A549 (cell line): ENCODE measurements at regions not wholly inside any gene's neighbourhood (a gene's known extent, or its start where the extent isn't known, plus 50 kb on each side); places are given as distances from the start of the nearest gene placed in this dataset.

Source experiments
- ATAC-seq, 2 experiments: fragments of 200-7000 bp in 1 of 2; fragments of >200 bp in 1 of 2; cut with Nextera tagmentation in 1 of 2; cut with Tn5 transposase in 1 of 2; 3 replicates each; pipeline versions ENCODE4 v1.8.0 to v1.9.1; 2018 to 2020; ENCODE audit warnings: mild to moderate bottlenecking in 1 of 2, moderate library complexity in 1 of 2
- CTCF ChIA-PET: fragments of 300-600 bp; sonication (Branson Sonifier 250); formaldehyde crosslinking; extraction: SDS; loops from one replicate; lab custom pipeline; 2021; ENCODE audit warnings: antibody characterized with exemption, inconsistent platforms; lab: Yijun Ruan, JAX
- POLR2A ChIA-PET: fragments of 350-600 bp; formaldehyde crosslinking; extraction: SDS; loops from one replicate; lab custom pipeline; 2021; ENCODE audit warnings: antibody characterized with exemption, inconsistent platforms; lab: Yijun Ruan, JAX
- DNase-seq, 2 experiments: peaks; one replicate each; pipeline versions ENCODE4 v3.0.0 to v3.0.0-alpha.2; 2011 to 2016; ENCODE audit warnings: low read depth in 1 of 2, low spot score in 1 of 2
- FAIRE-seq: peaks from 2 replicates; lab custom pipeline; 2011; peaks lifted over from hg19 to GRCh38; lab: Jason Lieb, UNC
- H3K27ac ChIP-seq, 2 experiments: fragments of >200 bp; sonication (Bioruptor Twin); formaldehyde crosslinking; 3 replicates each; pipeline ENCODE4 v1.5.1; 2016 to 2017
- H3K4me1 ChIP-seq: fragments of >200 bp; sonication (Bioruptor Twin); formaldehyde crosslinking; 3 replicates; pipeline ENCODE4 v1.6.1; 2016
- H3K4me2 ChIP-seq: fragments of >200 bp; sonication (Bioruptor Twin); formaldehyde crosslinking; 3 replicates; pipeline ENCODE4 v1.6.1; 2016
- H3K4me3 ChIP-seq: fragments of >200 bp; sonication (Bioruptor Twin); formaldehyde crosslinking; 3 replicates; pipeline ENCODE4 v1.5.1; 2016
- H3K9me3 ChIP-seq: fragments of >200 bp; sonication (Bioruptor Twin); formaldehyde crosslinking; 3 replicates; pipeline ENCODE4 v1.6.1; 2016
- CBX2 ChIP-seq: fragments of 200-600 bp; sonication (generic); IDR thresholded peaks from 2 replicates; pipeline ENCODE4 v1.6.1; 2016; ENCODE audit warnings: low read depth, mild to moderate bottlenecking, borderline replicate concordance
- CEBPB ChIP-seq, 2 experiments: fragments of >200 bp in 1 of 2; sonication (Bioruptor Twin) in 1 of 2; formaldehyde crosslinking in 1 of 2; IDR thresholded peaks; 2 replicates each; pipeline ENCODE4 v1.6.1; 2012 to 2016
- CHD4 ChIP-seq: fragments of 200-600 bp; sonication (generic); IDR thresholded peaks from 2 replicates; pipeline ENCODE4 v1.6.1; 2016; ENCODE audit warnings: antibody characterized with exemption, mild to moderate bottlenecking, borderline replicate concordance
- EHF ChIP-seq: fragments of 250-450 bp; sonication (Bioruptor Pico); IDR thresholded peaks from 2 replicates; pipeline ENCODE4 v1.5.0; 2020; ENCODE audit warnings: mild to moderate bottlenecking
- EP300 ChIP-seq, 2 experiments: fragments of >200 bp; sonication (Bioruptor Twin); formaldehyde crosslinking; IDR thresholded peaks; 2 replicates in 1 of 2; 3 replicates in 1 of 2; pipeline ENCODE4 v1.6.1; 2016 to 2017
- FOSL2 ChIP-seq, 2 experiments: fragments of 450-650 bp in 1 of 2; fragments of >200 bp in 1 of 2; sonication (Bioruptor Twin) in 1 of 2; formaldehyde crosslinking; IDR thresholded peaks; 2 replicates each; pipeline versions ENCODE4 v1.5.0 to v1.6.1; 2016 to 2020; ENCODE audit warnings: mild to moderate bottlenecking in 1 of 2, moderate library complexity in 1 of 2
- HDAC2 ChIP-seq: fragments of 200-600 bp; sonication (generic); IDR thresholded peaks from 2 replicates; pipeline ENCODE4 v1.6.1; 2016
- HOXB5 ChIP-seq: fragments of 250-450 bp; sonication (Bioruptor Pico); IDR thresholded peaks from 2 replicates; pipeline ENCODE4 v1.5.0; 2020; ENCODE audit warnings: mild to moderate bottlenecking, moderate library complexity
- JUNB ChIP-seq: fragments of >200 bp; sonication (Bioruptor Twin); formaldehyde crosslinking; IDR thresholded peaks from 2 replicates; pipeline ENCODE4 v1.6.1; 2016
- MYC ChIP-seq: IDR thresholded peaks from 2 replicates; pipeline ENCODE4 v1.6.1; 2012; ENCODE audit warnings: mild to moderate bottlenecking, inconsistent platforms, low read length, improper control_type of control experiment, borderline replicate concordance
- NFE2L2 ChIP-seq: fragments of 150-350 bp; conservative IDR thresholded peaks from 2 replicates; pipeline ENCODE4 v1.6.1; 2014; ENCODE audit warnings: low read length
- POLR2A ChIP-seq: IDR thresholded peaks from 2 replicates; pipeline ENCODE4 v1.6.1; 2012; ENCODE audit warnings: mild to moderate bottlenecking, low read length
- RAD21 ChIP-seq, 2 experiments: fragments of >200 bp in 1 of 2; sonication (Bioruptor Twin) in 1 of 2; formaldehyde crosslinking in 1 of 2; IDR thresholded peaks in 1 of 2; conservative IDR thresholded peaks in 1 of 2; 2 replicates in 1 of 2; 3 replicates in 1 of 2; pipeline ENCODE4 v1.6.1; 2012 to 2018; ENCODE audit warnings: inconsistent platforms in 1 of 2
- RCOR1 ChIP-seq: fragments of 150-350 bp; IDR thresholded peaks from 2 replicates; pipeline ENCODE4 v1.6.1; 2014; ENCODE audit warnings: antibody characterized with exemption, low read length, low read depth
- SREBF2 ChIP-seq: fragments of 450-650 bp; IDR thresholded peaks from 2 replicates; pipeline ENCODE4 v1.6.1; 2014; ENCODE audit warnings: mild to moderate bottlenecking, moderate library complexity
- TP53 ChIP-seq: fragments of 250-450 bp; sonication (Bioruptor Pico); IDR thresholded peaks from 2 replicates; pipeline ENCODE4 v1.5.0; 2021; ENCODE audit warnings: mild to moderate bottlenecking, moderate library complexity
- ZFP36 ChIP-seq: fragments of 450-650 bp; IDR thresholded peaks from 2 replicates; pipeline ENCODE4 v1.6.1; 2014; ENCODE audit warnings: borderline replicate concordance; ENCODE audit not compliant: partially characterized antibody
- WGBS: methylation state at CpG from one replicate; pipeline ENCODE4 v1.1.6; 2017; ENCODE audit errors: missing lambda C conversion rate; 5-methylcytosine and 5-hydroxymethylcytosine counted together
- TF ChIP-seq, protein P1 (sequence below): fragments of >200 bp; sonication (Bioruptor Twin); formaldehyde crosslinking; IDR thresholded peaks from 3 replicates; pipeline ENCODE4 v1.5.1; 2016
- TF ChIP-seq, protein P2 (sequence below): IDR thresholded peaks from 2 replicates; pipeline ENCODE4 v1.6.1; 2012
- TF ChIP-seq, protein P3 (sequence below): fragments of >200 bp; sonication (Bioruptor Twin); formaldehyde crosslinking; IDR thresholded peaks from 3 replicates; pipeline ENCODE4 v1.6.1; 2016
- TF ChIP-seq, protein P4 (sequence below): fragments of 250-450 bp; sonication (Bioruptor Pico); IDR thresholded peaks from 2 replicates; pipeline ENCODE4 v1.5.0; 2020; ENCODE audit warnings: low read depth, mild to moderate bottlenecking, moderate library complexity
- TF ChIP-seq, protein P5 (sequence below): fragments of 150-350 bp; IDR thresholded peaks from 2 replicates; pipeline ENCODE4 v1.6.1; 2014; ENCODE audit warnings: low read depth, mild to moderate bottlenecking, low read length

DNA sequence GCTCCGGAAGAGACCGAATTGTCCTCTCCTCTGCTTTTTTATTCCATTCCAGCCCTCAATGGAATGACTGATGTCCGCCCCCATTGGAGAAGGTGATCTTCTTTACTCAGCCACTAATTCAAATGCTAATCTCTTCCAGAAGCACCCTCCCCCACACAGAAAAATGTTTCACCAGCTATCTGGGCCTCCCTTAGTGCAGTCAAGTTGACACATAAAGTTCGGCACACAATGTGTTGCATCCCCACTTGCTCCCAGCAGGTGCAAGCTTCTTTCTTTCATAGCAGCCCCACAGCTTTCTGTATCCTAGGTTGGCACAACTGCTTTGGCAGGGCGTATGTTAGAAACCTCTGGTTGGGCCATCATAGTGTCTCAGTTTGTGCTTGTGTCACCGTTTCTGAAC lies 73.3 kb upstream of the TLR3 start:
- FAIRE-seq (no peak), ATAC-seq (no peak), DNase-seq (no peak)
- no peak for TF ChIP-seq SREBF2
- TF ChIP-seq, protein P1, sequence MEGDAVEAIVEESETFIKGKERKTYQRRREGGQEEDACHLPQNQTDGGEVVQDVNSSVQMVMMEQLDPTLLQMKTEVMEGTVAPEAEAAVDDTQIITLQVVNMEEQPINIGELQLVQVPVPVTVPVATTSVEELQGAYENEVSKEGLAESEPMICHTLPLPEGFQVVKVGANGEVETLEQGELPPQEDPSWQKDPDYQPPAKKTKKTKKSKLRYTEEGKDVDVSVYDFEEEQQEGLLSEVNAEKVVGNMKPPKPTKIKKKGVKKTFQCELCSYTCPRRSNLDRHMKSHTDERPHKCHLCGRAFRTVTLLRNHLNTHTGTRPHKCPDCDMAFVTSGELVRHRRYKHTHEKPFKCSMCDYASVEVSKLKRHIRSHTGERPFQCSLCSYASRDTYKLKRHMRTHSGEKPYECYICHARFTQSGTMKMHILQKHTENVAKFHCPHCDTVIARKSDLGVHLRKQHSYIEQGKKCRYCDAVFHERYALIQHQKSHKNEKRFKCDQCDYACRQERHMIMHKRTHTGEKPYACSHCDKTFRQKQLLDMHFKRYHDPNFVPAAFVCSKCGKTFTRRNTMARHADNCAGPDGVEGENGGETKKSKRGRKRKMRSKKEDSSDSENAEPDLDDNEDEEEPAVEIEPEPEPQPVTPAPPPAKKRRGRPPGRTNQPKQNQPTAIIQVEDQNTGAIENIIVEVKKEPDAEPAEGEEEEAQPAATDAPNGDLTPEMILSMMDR = no peak
- no peak for TF ChIP-seq FOSL2 (IDR thresholded peaks at IDR 0.05)
- no peak for TF ChIP-seq FOSL2 (CRISPR knock-in tag; IDR thresholded peaks at IDR 0.05)
- TF ChIP-seq, protein P2, sequence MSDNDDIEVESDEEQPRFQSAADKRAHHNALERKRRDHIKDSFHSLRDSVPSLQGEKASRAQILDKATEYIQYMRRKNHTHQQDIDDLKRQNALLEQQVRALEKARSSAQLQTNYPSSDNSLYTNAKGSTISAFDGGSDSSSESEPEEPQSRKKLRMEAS = no peak
- TF ChIP-seq ZFP36 = no peak
- no peak for TF ChIP-seq JUNB
- TF ChIP-seq POLR2A = no peak
- TF ChIP-seq CEBPB (IDR thresholded peaks at IDR 0.05) = no peak
- no peak for TF ChIP-seq EP300 (IDR thresholded peaks at IDR 0.05)
- Histone ChIP-seq H3K4me3 (no peak overlapping the region), H3K4me2 (no peak overlapping the region), H3K9me3 (no peaks in the 10 kb centered on the region), H3K27ac (no peak overlapping the region), H3K4me1 (no peaks in the 10 kb centered on the region)
- POLR2A ChIA-PET = no interaction called here
- CTCF ChIA-PET = no interaction called here
- 72% methylated on average over 6 of the region's 6 CpGs for WGBS

DNA sequence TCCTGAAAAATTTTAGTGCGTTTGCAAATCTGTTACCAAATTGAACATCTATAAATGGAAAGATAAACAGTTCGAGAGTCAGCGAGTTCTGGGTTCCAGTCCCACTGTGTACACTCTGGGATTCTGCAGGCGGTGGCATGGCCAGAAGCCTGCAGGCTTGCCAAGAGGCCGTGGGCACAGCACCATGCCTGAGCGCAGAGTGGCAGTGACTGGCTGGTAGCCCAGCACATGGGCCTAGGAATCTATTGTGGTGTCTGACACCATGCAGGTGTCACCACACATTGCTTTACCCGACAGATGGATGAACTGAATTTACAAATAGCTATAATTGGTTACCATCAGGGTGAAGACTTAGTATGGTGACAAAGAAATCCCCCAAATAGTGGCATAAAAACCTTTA lies 71.7 kb upstream of the TLR3 start:
- TF ChIP-seq HOXB5 (CRISPR knock-in tag) = no peak
- TF ChIP-seq TP53 = no peak
- no peak for TF ChIP-seq CEBPB (IDR thresholded peaks at IDR 0.05)
- TF ChIP-seq HDAC2 = no peak
- no peak for TF ChIP-seq SREBF2
- TF ChIP-seq, protein P3, sequence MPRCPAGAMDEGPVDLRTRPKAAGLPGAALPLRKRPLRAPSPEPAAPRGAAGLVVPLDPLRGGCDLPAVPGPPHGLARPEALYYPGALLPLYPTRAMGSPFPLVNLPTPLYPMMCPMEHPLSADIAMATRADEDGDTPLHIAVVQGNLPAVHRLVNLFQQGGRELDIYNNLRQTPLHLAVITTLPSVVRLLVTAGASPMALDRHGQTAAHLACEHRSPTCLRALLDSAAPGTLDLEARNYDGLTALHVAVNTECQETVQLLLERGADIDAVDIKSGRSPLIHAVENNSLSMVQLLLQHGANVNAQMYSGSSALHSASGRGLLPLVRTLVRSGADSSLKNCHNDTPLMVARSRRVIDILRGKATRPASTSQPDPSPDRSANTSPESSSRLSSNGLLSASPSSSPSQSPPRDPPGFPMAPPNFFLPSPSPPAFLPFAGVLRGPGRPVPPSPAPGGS = no peak
- TF ChIP-seq, protein P4, sequence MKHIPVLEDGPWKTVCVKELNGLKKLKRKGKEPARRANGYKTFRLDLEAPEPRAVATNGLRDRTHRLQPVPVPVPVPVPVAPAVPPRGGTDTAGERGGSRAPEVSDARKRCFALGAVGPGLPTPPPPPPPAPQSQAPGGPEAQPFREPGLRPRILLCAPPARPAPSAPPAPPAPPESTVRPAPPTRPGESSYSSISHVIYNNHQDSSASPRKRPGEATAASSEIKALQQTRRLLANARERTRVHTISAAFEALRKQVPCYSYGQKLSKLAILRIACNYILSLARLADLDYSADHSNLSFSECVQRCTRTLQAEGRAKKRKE (CRISPR knock-in tag) = no peak
- no peak for TF ChIP-seq EHF (CRISPR knock-in tag)
- TF ChIP-seq CBX2 = no peak
- TF ChIP-seq, protein P5, sequence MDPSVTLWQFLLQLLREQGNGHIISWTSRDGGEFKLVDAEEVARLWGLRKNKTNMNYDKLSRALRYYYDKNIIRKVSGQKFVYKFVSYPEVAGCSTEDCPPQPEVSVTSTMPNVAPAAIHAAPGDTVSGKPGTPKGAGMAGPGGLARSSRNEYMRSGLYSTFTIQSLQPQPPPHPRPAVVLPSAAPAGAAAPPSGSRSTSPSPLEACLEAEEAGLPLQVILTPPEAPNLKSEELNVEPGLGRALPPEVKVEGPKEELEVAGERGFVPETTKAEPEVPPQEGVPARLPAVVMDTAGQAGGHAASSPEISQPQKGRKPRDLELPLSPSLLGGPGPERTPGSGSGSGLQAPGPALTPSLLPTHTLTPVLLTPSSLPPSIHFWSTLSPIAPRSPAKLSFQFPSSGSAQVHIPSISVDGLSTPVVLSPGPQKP = no peak
- TF ChIP-seq NFE2L2 = no peak
- TF ChIP-seq CHD4 = no peak
- TF ChIP-seq RCOR1 = no peak
- Histone ChIP-seq H3K27ac (no peak overlapping the region), H3K4me3 (no peak overlapping the region), H3K4me2 (no peak overlapping the region), H3K4me1 (no peaks in the 10 kb centered on the region), H3K9me3 (no peaks in the 10 kb centered on the region)
- ATAC-seq = no peak
- CTCF ChIA-PET = no interaction called here
- FAIRE-seq = no peak
- no peak for DNase-seq
- WGBS = 58% methylated on average over 6 of the region's 7 CpGs
- POLR2A ChIA-PET = no interaction called here

DNA sequence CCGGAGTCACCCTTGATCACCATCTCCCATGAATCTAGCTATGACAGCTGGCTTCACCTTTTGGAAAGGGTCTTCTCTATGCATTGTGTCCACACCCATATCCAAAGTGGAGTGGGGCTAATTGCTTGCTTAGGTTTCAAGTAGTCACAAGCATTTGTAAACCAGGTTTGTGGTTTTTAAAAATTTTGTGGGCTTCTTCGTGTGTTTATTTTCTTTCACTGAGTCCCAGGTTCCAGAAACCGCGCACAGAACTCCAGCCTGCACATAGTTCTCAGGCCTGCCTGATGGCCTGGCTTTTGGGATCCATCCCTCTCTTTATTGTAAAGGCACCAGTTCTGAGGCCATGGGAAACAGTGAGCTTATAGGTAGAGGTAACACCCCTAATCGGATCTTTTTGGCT lies 70.2 kb upstream of the TLR3 start:
- no peaks in the 10 kb centered on the region for H3K4me1 ChIP-seq
- no peak for DNase-seq
- H3K4me3 ChIP-seq = no peak overlapping the region
- FAIRE-seq = no peak
- TF ChIP-seq RAD21 (conservative IDR thresholded peaks at IDR 0.05 in 1 of 2, IDR thresholded peaks at IDR 0.05 in 1 of 2) (no peak), MYC (no peak)
- no peaks in the 10 kb centered on the region for H3K9me3 ChIP-seq
- ChIA-PET CTCF (interaction anchor here (1.4 kb wide), 1 partner anchor 23 kb away, joined by 4 read pairs; no protein-coding TSS in a partner anchor), POLR2A (no interaction called here)
- ATAC-seq = no peak
- WGBS = 79% methylated on average over 5 of the region's 5 CpGs
- H3K4me2 ChIP-seq = no peak overlapping the region
- no peak overlapping the region for H3K27ac ChIP-seq
